Left cardiac atrium (tissue), 4 donors: ENCODE measurements at regions not wholly inside any gene's neighbourhood (a gene's known extent, or its start where the extent isn't known, plus 50 kb on each side); places are given as distances from the start of the nearest gene placed in this dataset.

ENCODE experiments used
- ATAC-seq, 2 donors: fragments of 200-7000 bp; cut with Tn5 transposase; one replicate each; pipeline ENCODE4 v1.9.1; 2020; ENCODE audit warnings: mild to moderate bottlenecking in 2 of 2, moderate library complexity in 2 of 2
- DNase-seq: peaks from one replicate; pipeline ENCODE4 v3.0.0-alpha.2; 2020
- intact Hi-C, 2 donors: fragments of 100-400 bp; cut with DNase I; formaldehyde crosslinking; loops; one replicate each; pipeline versions ENCODE4 v1.14.1 to v1.15.1; 2022 to 2023
- donor health status: DM: no; HTN: yes; CAD: no.
- donor health status: DM: no; HTN: yes; CAD: no; lungs with severe emphysema.
- donor health status: DM: yes; HTN: yes; CAD: no.
- donor health status: Dilated cardiomyopathy.

- no peak for ATAC-seq
- intact Hi-C loops, result loop anchor here in 1 of 2 donors (10.0 kb wide), 1 partner anchor 799 kb away; no protein-coding TSS in a partner anchor
- no peak for DNase-seq
Measured at GRCh38 chr19:30653646-30654386, 281.6 kb downstream of the ZNF536 start.

GRCh38 chr19:30652751-30653150 is 280.6 kb downstream of the ZNF536 start:
- intact Hi-C loops, result loop anchor here in 1 of 2 donors (10.0 kb wide), 1 partner anchor 798 kb away; no protein-coding TSS in a partner anchor
- DNase-seq (no peak), ATAC-seq (no peak)

- ATAC-seq (no peak), DNase-seq (no peak)
- intact Hi-C loops, result loop anchor here in 1 of 2 donors (10.0 kb wide), 1 partner anchor 797 kb away; no protein-coding TSS in a partner anchor
Measured at GRCh38 chr19:30651691-30652090, 279.5 kb downstream of the ZNF536 start.

GRCh38 chr19:30651066-30651465 is 278.9 kb downstream of the ZNF536 start:
- DNase-seq, result no peak
- intact Hi-C loops, result loop anchor here in 1 of 2 donors (10.0 kb wide), 1 partner anchor 796 kb away; no protein-coding TSS in a partner anchor
- no peak for ATAC-seq

- no peak for DNase-seq
- intact Hi-C loops, result loop anchor here (5.0 to 10.0 kb wide), 3 partner anchors 423 to 795 kb away; no protein-coding TSS in a partner anchor
- peak in 1 of 2 donors; percentile 33 for ATAC-seq
Measured at GRCh38 chr19:30649934-30650614, 277.9 kb downstream of the ZNF536 start.

- intact Hi-C loops, result loop anchor here (5.0 to 10.0 kb wide), 2 partner anchors 422 to 424 kb away; no protein-coding TSS in a partner anchor
- no peak for ATAC-seq
- DNase-seq, result no peak
Measured at GRCh38 chr19:30648866-30649862, 277.0 kb downstream of the ZNF536 start.

- intact Hi-C loops, result loop anchor here (5.0 to 10.0 kb wide), 2 partner anchors 421 to 423 kb away; no protein-coding TSS in a partner anchor
- ATAC-seq (no peak), DNase-seq (no peak)
Measured at GRCh38 chr19:30647891-30648720, 275.9 kb downstream of the ZNF536 start.

- intact Hi-C loops, result loop anchor here (5.0 to 10.0 kb wide), 2 partner anchors 420 to 422 kb away; no protein-coding TSS in a partner anchor
Measured at GRCh38 chr19:30646806-30647205, 274.6 kb downstream of the ZNF536 start.

GRCh38 chr19:30645946-30646577 is 273.9 kb downstream of the ZNF536 start:
- no peak for ATAC-seq
- DNase-seq, result no peak
- intact Hi-C loops, result loop anchor here (5.0 to 10.0 kb wide), 2 partner anchors 419 to 421 kb away; no protein-coding TSS in a partner anchor

More at GRCh38 chr19:30646806-30647205, 274.6 kb downstream of the ZNF536 start:
- no peak for DNase-seq
- no peak for ATAC-seq

- DNase-seq (no peak), ATAC-seq (no peak)
- intact Hi-C loops, result loop anchor here in 1 of 2 donors (10.0 kb wide), 1 partner anchor 416 kb away; no protein-coding TSS in a partner anchor
Measured at GRCh38 chr19:30640252-30640965, 268.2 kb downstream of the ZNF536 start.

- intact Hi-C loops, result no loop called here
- ATAC-seq (no peak), DNase-seq (no peak)
Measured at GRCh38 chr19:30638889-30639288, 266.7 kb downstream of the ZNF536 start.

GRCh38 chr19:30637926-30638325 is 265.7 kb downstream of the ZNF536 start:
- DNase-seq, result no peak
- intact Hi-C loops, result no loop called here
- ATAC-seq, result no peak

- intact Hi-C loops, result no loop called here
- no peak for ATAC-seq
- no peak for DNase-seq
Measured at GRCh38 chr19:30634996-30635975, 263.1 kb downstream of the ZNF536 start.

GRCh38 chr19:30634131-30634830 is 262.1 kb downstream of the ZNF536 start:
- intact Hi-C loops, result no loop called here
- DNase-seq (no peak), ATAC-seq (no peak)

- ATAC-seq (no peak), DNase-seq (no peak)
- intact Hi-C loops, result no loop called here
Measured at GRCh38 chr19:30631033-30631370, 258.8 kb downstream of the ZNF536 start.
